Kasumi-1 (cell line): ENCODE measurements at regions not wholly inside any gene's neighbourhood (a gene's known extent, or its start where the extent isn't known, plus 50 kb on each side); places are given as distances from the start of the nearest gene placed in this dataset.
A peak's percentile ranks its signal among the peaks of the same experiment; 100 is the strongest.

Experiments used
- DNase-seq, 2 experiments: peaks; one replicate each; lab custom pipeline; 2025; lab: John Stamatoyannopoulos, UW

DNA sequence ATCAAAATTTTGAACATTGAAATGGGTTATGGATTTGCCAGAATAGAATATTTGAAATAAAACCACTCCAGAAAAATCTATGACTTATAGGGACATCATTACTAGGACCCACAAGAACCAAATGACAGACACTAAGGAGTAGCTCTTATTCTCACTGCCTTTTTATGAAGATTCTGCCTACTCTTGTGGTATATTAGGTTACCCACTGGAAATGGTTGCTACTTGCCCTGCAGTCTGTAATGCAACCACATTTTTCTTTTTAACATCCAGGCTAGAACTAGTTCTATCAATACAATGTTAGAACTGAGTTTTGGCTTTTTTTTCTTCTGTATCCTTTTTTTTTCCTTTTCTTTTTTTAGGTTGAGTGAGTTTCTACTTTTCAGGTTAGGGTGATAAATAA lies 158.9 kb downstream of the PPP1R2C start:
- no peak for DNase-seq

DNA sequence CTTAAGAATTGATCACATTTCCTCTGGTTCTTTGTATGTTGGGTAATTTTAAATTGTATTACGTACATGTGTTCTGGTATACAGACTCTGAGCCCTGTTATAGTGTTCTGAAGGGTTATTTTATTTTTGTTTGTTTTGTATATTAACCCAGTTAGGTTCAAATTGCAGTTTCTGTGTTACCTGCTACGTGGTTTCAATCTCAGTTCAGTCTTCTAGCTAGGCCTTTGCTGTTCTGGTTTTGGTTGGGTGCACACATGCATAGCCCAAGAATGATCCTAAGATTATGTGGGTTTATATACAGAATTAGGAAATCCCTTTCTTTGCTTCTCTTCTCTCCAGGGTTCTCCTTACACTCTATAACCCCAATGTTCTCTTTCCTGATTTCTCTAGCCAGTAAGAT lies 161.0 kb downstream of the PPP1R2C start:
- no peak for DNase-seq

DNA sequence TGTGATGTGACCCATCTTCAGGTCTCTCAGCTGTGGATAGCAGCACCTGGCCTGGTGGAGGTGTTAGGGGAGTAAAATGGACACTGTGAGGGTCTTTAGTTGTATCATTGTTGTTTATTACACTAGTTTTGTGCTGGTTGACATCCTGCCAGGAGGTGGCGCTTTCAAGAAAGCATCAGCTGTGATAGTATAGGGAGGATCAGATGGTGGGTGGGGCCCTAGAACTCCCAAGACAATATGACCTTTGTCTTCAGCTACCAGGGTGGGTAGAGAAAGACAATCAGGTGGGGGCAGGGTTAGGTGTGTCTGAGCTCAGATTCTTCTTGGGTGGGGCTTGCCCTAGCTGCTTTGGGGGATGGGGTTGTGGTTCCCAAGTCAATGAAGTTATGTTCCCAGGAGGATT lies 162.8 kb downstream of the PPP1R2C start:
- DNase-seq = no peak

DNA sequence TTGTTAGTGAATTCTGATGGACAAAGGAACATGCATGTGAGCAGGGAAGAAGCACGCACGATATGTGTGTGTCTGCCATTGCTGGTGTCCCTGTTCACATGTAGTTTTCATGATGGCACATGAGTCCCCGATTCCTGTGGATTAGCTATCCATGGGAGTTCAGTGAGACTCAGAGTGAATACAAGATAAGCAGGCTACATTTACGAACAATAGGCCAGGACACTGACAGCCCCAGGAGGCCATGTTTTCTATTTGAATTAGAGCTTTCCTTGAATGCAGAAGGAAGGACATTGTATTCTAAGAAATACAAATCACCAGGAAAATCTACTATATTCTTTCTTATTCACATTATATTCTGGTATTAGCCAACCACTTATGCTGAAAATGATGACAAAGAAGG lies 171.4 kb downstream of the PPP1R2C start:
- no peak for DNase-seq

DNA sequence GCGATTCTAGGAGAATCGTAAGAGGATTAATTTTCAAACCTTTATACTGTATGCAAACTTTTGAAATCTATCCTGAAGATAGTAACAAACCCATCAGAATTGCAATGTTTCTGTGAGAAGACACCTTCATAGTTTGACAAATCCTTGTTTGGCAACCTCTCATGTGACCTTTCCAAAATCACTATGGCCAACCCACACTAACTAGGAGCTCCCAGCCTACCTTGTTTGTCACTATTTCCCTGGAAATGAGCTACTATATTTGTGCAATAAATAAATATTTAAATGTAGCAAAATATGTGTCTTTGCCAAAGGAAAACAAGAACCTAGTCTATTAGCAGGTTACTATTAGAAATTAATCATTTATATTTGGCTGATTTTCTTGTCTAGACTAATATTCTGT lies 173.7 kb downstream of the PPP1R2C start:
- no peak for DNase-seq

DNA sequence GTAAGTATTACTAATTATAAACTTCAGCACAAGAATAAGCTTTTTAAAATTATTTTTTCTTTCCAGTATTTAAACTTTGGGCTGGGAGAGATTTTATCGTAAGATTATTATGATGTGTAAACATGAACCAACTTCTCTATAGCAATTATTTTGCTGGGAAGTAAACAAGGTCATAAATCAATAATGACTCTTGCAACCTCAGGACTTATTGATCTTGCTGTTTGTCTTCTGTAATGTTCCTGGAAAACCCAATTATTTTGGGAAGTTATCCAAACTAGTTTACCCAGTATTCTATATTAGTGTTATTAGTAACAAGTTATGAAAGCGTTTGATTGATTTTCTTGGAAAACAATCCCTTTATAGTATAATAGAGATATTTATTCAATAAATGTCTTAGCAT lies 174.9 kb downstream of the PPP1R2C start:
- DNase-seq = no peak

DNA sequence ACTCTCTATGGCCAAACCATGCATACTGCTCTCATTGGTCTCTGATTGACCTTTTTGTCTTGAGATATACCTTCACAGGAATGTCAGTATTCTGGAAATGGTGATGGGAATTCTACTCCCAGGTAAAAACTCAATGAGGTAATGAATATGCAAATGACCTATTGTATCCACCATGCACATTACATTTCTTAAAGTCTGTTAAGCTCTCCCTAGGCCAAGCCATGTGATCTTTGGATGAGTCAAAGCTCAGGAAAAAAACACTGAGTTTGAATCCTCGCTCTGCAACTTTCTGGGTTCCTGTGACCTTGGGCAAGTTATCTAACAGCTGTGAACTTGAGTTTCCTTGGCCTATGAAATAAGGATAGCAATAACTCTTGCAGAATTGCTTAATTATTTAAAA lies 175.4 kb downstream of the PPP1R2C start:
- no peak for DNase-seq

DNA sequence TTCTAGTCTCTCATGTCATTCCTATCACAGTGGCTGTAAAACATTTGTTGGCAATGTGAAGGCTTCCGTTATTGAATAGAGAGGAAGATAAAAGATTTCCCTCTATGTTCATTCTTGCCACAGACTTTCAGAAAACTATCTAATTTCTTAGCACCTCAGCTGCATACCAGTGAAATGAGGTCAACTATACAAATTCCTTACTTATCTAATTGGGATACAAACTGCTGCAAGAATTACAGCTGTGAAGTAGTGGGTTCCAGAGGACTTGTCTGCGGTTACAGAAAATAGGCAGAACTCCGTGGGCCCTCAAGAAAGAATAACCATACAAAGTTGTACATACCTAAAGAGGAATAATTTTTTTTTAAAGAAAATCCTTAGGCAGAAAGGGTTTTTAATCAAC lies 175.8 kb downstream of the PPP1R2C start:
- no peak for DNase-seq

DNA sequence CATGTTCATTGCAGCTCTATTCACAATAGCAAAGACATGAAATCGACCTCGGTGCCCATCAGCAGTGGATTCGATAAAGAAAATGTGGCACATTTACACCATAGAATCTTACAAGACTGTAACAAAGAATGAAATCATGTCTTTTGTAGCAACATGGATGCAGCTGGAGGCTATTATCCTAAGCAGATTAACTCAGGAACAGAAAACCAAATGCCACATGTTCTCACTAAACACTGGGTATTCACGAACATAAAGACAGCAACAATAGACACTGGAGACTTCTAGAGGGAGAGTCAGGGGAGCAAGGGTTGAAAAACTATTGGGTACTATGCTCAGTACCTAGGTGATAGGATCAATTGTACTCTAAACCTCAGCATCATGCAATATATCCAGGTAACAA lies 180.5 kb downstream of the PPP1R2C start:
- no peak for DNase-seq

DNA sequence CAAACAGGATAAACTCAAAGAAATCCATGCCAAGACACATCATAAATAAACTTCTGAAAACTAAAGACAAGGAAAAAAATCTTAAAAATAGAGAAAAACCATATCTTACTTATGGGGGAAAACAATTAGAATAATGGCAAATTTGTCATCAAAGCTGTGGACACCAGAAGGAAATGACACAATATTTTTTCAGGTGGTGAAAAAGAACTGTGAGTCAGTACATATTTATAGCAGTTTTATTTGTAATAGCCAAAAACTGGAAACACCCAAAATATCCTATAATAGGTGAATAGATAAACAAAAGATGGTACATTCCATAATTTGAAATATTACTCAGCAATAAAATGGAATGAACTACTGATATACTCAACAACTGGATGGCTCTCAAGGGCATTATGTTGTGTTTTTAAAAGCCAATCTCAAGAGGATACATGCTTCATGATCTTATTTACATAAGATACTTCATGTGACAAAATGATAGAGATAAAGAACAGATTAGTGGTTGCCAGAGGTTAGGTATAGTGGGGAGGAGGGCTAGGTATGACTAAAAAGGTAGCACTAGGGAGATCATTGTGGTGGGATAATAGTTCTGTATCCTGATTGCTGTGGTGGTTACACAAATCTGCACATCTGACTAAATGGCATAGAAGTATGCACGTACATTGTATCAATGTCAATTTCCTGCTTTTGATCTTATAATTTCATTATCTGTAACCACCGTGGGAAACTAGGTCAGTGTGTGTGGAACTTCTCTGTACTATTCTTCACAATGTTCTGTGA lies 191.9 kb downstream of the PPP1R2C start:
- DNase-seq = no peak

DNA sequence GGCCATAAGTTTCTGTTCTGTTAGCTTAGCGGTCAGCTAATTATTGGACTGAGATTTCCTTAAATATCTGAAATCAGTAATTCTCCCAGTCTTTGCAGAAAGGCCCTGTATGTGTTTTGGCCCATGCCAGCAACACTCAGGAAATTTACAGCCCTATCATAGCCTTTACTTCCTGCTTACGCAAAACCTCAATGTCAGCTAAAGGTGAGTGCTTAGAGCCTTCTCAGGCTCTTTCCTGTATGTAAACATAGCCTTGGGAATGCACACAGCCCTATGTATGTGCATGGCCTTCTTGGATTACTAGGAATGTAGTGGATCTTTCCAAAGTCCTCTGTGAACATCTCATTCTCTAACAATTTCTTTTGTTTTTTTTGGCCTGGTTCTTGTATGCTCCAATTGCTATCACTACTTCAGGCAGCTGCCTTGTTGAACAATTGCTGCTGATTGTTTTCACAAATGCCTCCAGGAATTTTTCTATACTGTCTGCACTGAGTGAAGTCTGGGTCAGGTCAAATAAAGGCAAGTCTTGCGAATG lies 200.0 kb downstream of the PPP1R2C start:
- DNase-seq = no peak

DNA sequence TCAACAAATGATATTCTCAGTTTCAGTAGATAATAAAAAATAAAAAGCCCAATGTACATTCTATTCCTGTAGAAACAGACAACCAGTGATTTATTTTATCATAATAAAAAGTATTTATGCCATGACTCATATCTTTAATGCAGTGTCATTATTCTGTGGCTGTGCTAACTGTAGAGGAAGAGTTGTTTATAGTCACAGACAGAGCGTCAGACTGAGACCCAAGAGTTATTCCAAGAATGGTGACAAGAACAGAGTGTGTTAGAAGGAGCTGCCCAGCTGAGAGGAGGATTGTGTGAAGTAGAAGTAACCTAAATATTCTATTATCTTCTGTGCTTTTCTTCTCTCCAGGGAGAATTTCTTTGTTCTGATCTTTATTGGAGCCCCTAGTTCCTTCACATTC lies 210.7 kb downstream of the PPP1R2C start:
- DNase-seq = no peak

DNA sequence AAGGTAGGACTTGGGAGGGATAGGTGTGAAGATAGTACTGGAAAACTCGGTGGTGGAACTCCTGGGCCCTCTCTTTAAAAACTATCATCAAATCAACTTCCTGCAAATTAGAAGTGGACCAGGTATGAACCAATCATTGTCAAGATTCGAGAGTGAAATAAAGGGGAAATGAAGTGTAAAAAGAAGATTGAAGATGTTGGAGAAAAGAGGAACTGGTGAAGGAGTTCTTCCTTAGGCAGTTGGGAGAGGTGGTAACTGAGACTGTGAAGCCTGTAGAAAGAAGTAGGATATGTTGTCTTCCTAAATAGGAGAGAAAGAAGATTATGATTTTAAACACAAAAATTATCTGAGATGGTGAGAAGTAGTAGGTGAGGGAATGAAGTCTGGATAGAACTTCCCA lies 212.2 kb downstream of the PPP1R2C start:
- peak; percentile 10 to 38 for DNase-seq

DNA sequence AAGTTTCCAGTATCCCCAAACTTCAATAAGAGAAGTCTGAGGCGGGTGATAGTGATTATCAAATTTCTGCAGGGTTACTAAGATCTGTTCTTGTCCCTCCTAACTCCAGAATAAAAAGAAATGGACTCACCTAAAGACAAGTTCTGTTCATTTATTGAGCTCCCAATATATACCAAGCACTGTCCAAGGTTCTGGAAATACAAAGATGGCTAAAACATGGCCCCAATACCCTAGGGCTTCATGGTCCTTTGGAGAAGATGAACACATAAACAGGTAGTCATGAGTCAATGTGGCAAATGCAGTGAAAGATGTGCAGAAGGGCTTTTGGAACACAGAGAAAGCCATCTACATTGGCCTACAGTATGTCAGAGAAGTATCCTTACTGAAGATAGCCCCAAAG lies 231.2 kb downstream of the PPP1R2C start:
- no peak for DNase-seq

DNA sequence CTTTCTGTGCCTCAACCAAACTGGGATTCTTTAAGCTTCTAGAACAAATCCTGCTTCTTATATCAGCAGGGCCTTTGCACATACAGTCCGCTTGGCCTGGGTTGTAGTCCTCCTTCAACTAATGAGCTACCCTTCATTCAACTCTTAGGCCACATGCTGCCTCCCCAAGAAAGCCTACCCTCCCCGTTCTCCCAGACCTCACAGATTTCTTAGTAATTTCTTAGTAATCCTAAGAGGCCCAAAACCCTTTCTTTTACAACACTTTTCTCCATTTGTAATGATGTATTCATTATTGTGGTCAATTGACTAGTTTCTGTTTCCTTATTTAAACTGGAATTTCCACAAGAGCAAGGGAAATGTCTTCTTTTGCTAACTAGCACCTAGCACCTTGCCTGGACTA lies 233.1 kb downstream of the PPP1R2C start:
- no peak for DNase-seq

DNA sequence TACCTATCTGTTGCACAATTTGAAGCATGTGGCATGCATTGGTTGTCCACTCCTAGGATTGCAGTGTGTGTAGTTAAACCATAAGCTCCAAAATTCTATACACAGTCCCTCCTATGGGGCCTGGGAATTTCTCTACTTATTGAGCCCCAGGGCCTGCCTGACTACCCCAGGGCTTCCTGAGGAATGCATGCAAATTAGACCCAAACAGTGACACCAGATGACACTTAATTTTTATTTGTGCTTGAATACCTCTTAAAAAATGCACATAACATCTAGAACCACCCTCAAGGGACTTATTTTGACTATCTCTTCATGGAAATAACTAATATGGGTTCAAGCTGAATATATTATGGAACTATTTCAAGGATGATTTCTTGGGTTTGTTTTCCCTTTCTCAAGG lies 236.4 kb downstream of the PPP1R2C start:
- no peak for DNase-seq

DNA sequence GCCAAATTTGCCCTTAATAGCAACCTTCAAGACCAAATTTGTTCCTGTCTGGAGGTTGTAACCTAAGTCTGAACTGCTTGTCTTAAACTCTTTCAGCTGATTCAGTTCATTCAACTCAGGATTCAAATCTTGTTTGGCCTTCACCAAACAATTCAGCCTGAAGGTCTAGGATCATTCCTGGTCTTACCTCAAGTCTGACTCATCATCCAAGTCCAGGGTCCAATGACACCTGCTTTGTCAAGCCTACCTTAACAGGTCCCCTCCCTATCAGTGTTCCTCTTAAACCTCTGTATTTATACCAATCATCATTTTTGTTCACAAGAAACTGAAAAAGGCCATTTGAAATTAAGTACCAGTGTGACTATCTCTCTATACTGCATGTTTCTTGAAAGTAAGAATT lies 237.8 kb downstream of the PPP1R2C start:
- no peak for DNase-seq

DNA sequence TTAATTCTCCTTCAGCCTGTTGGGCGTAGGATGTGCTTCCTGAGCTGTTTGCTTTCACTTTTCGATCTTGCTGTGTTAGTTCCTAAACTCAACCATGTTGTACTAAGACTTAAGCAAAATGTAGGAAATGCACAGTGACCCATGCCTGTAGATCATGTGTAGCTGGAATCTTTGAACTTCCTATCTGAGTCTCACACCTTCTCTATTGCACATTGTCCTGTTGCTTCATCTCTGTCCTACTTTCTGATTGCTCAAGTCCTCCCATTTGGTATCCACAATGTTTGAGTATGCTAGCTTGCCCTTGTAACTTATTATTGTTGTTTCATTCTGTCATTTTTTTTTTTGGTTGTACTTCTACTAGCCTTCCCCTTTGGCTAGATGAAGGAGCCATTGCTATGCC lies 239.6 kb downstream of the PPP1R2C start:
- DNase-seq = no peak

DNA sequence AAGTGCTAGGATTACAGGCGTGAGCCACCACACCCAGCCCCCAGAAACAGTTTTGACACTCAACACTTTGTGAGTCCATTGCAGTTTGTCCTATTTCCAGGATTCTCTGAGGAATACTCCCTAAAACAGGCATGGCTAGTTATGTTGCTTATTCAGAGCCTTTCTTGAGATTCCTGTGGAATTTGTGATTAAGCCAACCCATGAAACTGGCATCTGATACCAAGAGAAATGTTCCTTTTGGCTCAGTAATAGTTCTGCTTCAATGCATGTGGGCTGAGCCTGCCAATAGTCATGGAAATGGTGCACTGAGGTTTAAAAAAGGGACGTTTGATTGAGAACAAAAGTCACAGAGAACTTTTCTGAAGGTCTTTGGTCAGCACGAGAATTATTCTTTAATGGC lies 241.7 kb downstream of the PPP1R2C start:
- DNase-seq = no peak

DNA sequence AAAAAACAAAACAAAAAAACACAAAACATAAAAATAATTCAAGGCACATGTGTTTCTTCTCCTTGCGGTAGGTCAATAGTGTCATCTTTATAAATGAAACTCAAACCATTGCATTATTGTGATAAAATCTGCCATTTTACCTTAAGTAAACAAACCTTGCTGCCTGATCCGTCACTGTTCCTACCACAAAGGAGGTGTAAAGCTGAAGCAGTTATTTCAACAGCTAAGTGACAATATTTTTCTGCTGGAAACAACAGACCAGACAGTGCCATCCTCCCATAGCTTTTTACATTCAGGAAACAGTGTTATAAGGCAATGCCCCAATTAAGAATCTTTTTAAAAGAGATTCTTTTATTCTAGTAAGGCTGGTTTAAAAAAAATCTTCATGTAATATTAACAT lies 242.7 kb downstream of the PPP1R2C start:
- DNase-seq = no peak

DNA sequence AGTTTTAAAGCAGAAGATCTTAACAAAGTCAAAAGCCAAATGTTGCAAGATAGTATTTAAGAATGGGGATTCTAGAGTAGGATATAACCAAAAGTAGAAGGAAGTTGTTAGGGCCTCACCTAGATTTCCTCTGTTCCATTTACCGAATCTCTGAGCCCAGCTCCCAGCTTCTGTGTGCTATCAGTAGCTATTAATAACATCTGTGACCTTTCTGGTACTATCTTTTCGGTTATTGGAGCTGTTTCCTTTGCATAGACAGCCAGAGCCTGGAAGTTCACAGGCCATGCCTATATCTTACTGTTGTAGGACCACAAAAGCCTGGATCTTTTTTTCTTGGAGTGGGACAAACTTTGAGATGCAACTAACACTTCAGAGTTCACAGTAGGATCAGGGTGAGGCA lies 244.2 kb downstream of the PPP1R2C start:
- DNase-seq = no peak

DNA sequence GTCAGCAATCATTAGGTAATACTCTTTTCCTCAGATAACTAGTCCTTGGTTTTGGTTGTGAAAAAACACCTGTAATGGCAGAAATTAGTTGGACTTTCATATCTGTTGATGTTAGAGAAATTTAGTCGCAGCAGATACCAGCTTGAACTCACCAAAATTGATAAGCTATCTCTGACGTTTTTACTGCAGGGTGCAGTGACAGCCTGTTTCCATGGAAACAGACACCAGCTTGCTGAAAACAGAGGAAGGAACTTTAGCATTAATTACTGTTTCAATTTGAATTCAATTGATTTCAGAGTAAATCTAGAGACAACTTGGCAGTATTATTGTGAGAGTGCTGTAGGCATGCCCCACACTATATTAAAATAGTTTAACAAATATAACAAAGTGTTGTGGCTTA lies 246.5 kb downstream of the PPP1R2C start:
- DNase-seq = no peak

DNA sequence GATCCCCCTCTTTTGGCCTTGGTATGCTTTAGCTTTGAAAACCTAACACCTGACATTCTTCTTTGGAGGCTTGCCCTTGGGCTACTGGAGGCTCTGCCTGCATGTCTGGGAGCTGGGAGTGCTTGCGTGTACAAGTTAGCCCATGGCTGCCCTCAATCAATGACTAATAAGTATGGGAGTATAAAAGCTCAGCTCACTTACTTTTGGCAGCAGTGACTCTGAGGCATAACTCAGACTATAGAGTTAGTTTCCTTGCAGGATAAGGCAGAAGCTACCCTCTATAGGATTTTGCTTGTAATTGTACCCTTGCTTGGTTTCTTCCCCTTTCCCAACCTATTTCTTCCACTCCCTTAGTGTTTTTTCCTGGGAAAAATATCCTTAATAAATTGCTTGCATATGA lies 247.9 kb downstream of the PPP1R2C start:
- DNase-seq = no peak

DNA sequence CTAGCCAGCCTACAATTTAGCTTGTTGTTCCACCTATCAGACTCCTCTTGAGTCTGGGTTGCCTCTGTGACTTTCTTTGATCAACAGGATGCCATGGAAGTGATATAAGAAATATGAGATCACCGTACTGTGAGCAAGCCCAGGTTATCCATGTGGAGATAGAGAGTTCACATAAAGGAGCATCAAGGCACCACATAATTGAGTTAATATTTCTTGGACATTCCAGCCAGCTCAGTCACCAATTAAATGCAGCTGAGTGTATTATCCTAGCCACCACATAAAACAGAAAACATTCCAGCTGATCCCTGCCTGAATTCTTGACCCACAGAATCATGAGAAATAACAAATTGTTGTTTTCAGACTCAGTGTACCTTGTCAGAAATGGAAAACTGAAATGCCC lies 253.6 kb downstream of the PPP1R2C start:
- DNase-seq = no peak
